ENCODE measurements at regions not wholly inside any gene's neighbourhood (a gene's known extent, or its start where the extent isn't known, plus 50 kb on each side); places are given as distances from the start of the nearest gene placed in this dataset.
"Not testable (repeated sequence)": the region's sequence is repeated elsewhere in the genome, so short reads cannot be mapped to it uniquely, and the experiment has no call there.

DNA sequence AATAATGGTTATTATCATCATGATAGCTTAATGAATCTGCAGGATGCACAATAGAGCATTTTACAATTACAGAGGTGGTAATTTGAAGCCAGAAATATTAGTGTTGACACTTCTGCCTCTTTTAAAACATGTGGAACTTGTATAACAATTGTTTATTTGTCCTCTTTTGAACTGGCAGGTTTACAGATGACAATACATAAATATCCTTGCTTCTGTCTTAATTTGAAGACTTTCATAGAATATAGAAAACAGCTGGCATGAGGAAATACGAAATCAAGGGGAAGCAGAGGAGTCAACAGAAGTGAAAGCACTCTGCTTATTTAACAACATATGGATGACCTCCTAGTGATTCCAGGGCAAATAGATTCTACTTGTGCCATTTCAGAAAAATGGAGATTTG lies 270.5 kb upstream of the SGO1 start:
- no peak for DNase-seq

DNA sequence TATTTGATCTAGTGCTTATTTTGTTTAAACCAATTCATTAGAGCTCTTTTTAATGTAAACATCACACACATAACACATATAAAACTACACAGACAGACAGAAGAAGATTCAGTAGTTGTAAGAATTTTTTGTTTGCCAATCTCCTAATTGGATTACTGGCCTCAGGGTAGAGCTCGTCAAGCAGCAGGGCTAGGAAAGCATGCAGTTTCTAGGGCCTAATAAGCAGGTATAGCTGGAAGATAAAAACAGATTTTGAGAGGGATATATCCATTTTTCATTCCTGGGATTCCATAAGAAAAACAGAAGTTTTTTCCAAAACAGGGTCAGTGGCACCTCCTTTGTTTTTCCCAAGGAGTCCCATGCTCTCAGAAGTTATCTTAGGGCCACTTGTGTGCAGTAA lies 265.2 kb upstream of the SGO1 start:
- DNase-seq = no peak

DNA sequence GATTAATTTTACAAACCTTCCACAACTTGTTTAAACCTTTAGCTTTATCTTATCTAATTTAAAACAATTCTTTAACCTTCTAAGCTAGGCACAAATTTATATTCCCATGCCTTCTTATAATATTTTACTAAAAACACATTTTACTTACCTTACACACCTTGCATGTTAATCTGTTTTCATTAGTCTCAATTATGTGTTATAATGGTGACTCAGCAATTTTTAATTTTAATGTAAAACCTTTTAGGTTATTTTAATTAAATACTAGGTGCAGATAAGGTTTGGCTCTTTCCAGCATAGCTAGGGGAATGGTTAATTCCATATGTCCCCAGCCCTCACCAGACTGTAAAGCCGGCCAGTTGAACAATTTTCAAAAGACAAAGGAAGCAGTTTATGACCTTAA lies 264.6 kb upstream of the SGO1 start:
- no peak for DNase-seq

DNA sequence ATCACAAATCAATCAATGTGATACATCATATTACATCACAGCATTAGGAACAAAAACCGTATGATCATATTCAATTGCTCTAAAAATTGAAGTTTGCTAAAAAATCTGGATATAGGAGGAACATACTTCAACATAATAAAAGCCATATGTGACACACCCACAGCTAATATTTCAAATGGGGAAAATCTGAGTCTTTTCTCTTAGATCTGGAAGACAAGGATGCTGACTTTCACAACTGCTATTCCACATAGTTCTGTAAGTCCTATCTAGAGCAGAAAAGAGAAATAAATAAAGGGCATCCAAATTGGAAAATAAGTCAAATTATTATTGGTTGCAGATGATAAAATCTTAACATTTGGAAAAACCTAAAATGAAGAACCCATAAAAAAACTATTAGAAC lies 256.8 kb upstream of the SGO1 start:
- DNase-seq = no peak

DNA sequence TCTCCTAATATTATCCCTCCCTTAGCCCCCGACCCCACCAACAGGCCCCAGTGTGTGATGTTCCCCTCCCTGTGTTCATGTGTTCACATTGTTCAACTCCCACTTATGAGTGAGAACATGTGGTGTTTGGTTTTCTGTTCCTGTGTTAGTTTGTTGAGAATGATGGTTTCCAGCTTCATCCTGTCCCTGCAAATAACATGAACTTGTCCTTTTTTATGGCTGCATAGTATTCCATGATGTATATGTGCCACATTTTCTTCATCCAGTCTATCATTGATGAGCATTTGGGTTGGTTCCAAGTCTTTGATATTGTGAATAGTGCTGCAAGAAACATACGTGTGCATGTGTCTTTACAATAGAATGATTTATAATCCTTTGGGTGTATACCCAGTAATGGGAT lies 241.3 kb upstream of the SGO1 start:
- DNase-seq = not testable (repeated sequence)

DNA sequence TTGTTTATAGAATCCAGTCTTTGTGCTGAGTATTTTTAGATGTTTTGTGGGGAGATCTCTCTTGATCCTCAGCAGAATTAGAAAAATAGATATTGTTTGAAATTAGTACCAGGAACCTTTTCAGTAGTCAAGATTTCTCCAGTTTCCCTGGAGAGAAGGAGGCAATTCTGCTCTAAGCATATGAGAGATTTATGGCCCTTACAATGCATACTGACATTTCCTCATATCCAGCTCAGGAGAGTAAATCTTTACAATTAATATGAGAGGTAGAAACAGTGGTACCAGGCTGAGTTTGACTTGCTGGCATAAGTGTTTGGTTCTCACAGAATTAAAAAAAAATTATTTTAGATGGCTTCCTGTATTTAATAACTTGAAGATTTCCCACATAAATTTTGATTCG lies 239.1 kb upstream of the SGO1 start:
- no peak for DNase-seq

DNA sequence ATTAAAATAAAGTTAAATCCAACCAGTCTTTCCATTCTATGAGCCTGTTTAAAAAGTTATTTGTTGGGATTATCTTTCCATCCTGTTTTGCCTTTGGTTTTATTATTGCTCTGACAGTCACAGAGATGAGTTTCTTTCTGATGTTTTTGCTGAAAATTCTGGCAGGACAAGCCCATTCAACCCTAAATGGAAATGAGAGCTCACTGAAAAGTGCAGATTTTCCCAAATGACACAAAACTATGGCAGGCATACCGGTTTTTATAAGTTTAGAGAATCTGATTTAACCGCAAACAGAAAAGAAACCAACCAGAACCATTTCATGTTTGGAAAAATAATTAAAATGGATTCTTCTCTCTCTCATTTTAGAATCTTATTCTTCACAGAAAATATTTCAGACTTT lies 238.1 kb upstream of the SGO1 start:
- DNase-seq = no peak

DNA sequence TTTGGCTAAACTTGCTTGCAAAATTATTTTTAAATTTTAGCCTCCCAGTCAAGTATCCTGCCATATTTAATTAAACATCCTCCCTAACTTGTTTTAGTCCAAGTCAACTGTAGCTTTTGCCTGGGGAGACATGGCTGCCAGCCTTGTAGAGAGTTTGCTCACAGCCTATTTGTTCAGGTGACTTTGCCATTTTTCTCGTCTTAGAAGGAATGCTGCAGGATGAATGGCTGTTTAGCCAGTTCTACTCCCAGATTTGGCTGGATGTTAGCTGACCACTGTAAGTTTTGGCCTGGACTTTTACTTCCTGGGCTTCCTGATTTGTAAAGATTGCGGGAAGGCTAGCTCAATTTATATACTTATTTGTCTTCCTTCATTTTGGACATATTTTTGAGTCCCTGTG lies 236.4 kb upstream of the SGO1 start:
- DNase-seq = no peak

DNA sequence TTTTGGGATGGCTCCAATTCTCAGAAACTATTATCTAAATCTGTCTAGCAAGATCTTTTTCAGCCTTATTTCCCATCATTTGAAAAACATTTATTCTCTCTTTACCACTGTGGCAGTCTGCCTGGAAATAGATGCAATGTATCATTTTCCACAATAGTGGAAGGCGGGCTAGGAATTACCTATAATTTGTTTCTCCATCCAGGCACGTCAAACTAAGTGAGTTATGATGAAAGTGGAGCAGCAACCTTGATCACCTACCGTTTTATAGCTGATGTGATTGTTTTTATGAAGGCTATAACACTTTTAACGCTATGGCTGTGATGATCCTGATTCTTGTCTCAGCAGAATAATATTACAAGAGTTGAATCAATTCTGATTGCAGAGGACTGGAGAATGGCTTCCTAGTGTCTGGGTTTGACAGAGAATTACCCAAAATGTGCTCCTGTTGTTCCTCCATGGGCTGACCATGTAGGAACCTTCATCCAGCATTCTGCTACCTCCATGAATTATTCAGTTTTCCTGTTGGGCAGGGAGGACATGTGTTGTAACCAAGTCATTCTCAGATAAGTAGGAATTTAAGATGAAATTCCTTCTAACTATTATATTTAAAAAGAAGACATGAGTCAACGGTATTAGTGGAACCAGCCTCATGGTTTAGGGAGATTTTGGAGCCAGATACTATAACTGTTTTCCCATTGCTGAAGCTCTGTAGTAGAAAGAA lies 231.5 kb upstream of the SGO1 start:
- DNase-seq = no peak

DNA sequence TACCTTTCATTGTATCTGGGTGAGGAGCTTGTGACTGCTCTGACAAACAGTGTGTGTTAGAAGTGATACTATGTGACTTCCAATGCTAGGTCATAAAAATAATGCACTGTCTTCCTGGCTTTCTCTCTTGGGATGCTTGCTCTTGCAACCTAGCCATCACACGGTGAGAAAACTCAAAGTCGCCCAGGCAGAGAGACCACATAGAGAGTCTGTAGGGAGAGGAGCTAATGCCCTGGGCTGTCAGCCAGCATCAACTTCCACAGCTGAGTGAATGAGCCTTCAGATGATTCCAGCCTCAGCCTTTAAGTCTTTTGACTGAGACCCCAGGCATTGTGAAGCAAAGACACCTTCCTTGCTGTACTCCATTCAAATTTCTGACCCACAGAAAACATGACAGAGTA lies 220.6 kb upstream of the SGO1 start:
- DNase-seq = no peak

DNA sequence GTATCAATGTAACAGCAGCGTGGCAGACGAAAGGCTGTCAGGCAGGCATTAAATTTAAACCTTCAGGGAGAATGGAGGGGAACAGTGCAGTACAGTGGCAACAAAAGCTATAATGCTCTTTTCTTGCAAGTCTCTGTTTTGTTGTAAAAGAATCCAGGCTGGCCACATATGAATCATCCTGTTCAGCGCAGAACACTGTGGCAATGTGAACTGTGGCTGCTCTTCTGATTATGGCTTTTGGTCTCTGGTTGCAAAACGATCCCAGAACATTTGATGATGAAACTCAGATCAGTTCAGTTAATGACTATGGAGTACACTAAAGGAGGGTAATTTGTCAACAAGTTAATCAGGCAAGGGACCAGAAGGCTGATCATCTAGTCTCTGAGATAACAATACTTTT lies 219.7 kb upstream of the SGO1 start:
- no peak for DNase-seq

DNA sequence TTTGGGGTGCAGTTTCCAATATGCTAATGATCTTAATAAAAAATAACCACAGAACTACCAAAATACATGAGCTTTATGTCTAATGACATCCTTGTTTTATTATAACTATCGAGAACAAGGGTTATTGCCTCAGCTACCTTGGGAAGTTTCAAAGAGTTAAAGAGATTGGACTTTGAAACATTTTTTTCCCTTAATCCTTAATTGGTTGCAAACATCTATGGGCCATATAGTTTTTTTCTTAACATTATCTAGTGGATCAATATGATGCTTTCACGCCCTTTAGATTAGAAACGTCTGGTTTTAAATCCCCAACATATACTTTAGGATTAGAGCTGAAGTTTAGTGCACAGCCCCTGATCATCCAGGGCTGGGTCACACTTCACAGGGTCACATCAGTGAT lies 219.2 kb upstream of the SGO1 start:
- no peak for DNase-seq

DNA sequence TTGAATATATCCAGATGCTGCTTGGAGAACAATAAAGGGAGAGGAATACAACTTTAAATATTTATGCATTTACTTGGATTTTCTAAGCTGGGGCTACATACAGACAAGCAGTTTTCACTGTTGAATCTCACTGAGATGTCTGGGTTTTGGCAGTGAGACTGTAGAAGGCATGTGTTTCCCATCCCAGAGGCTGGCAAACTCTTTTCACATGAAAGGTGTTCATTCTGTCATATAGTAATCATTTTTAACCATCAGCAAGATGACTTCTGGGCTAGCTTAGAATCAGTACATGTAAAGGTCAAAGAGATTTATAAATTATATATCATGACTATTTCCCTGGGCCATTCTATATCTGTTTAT lies 218.7 kb upstream of the SGO1 start:
- DNase-seq = no peak

DNA sequence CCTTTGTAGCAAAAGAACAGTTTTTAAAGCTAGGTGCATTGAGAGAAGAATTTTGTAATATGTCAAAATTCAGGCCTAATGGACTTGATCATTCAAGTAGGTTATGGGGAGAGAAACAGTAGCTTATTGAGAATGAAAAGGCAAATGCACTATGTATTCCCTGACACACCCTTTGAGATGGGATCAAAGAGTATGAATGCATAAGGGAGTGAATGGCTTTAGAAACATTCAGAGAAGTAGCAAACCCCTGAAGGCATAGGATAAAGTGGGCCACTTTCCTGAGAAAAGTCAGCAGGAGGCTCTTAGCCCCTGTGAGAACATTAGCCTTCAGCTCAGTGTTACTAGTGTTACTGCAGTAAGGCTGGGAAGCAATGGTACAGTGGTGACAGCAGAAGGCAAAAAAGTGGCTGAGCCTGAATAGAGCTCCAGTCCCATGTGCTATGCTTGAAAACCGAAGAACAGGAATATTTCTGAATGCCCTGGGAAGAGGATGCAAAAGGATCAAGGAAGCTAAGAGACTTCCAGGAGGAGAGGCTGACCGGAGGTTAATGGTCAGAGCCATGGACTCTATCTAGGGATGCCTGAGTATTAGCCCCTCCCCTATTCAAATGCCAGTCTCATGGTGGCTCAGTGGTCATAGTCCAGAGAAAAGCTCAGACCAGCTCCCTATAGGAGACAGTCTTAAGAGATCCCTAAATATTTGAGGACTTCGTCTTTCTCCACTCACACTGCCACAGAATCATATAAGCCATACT lies 218.2 kb upstream of the SGO1 start:
- DNase-seq = no peak

DNA sequence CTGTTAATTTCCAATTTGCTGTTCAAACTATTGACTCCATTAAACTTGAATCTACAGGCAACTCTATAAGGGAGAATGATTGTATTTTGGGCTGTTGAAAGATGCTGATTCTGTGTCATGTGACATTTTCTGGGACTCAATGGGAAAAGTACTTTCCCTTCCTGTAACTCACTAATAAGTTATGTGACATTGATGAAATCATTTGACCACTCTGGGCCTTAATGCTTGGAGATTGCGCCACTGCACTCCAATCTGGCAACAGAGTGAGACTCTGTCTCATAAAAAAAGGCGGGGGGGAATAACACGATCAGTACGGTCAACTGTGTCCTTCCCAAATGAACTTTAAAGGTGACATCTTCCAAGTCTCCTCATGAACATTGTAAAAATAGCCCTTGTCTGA lies 215.2 kb upstream of the SGO1 start:
- no peak for DNase-seq

DNA sequence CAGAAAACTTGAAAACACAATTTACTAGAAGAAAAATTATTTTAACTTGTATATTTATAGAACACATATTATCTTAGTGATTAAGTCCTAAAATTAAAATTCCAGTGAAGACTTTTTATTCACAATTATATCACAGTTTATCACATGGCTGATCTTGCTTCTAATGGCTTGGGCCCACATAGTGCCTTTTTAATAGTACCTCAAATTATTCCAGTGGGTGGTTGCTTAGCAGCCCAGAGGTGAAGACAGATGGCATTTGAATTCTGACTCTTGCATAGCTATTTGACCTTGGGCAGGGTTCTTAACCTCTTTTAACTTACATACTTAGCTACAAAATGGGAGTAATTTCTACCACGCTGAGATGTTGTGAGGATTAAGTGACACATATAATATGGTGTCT lies 214.7 kb upstream of the SGO1 start:
- DNase-seq = no peak

DNA sequence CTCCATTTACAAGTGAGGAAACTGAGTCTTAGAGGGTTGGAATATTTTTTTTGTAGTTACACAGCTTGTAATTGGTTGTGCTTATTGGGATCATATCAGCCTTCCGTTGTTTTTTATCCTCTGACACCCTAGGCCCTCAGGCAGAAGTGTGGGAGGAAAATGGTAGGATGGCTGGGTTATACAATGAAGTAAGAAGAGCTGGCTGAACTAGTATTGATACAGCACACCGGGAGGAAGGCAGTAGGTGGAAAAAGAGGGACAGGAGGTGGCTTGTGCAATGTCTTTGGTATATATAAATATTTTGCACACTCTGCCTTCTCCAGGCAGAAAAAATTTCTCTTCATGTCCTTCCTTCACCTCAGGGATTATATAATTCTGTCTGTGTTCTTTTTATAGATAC lies 214.3 kb upstream of the SGO1 start:
- no peak for DNase-seq

DNA sequence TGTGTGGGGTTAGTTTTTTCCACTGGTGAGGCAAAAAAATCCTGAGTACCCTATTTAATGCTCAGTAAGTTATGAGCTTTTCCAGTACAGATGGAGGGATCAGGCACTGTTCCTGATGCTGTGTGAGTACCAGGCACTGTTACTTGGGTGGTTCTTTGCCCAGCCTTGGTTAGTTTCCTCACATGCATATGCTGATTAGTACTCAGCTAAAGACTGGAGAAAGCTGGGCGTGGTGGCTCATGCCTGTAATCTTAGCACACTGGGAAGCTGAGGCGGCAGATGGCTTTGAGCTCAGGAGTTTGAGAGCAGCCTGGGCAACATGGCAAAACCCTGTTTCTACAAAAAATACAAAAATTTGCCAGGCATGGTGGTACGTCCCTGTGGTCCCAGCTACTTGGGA lies 210.3 kb upstream of the SGO1 start:
- no peak for DNase-seq

DNA sequence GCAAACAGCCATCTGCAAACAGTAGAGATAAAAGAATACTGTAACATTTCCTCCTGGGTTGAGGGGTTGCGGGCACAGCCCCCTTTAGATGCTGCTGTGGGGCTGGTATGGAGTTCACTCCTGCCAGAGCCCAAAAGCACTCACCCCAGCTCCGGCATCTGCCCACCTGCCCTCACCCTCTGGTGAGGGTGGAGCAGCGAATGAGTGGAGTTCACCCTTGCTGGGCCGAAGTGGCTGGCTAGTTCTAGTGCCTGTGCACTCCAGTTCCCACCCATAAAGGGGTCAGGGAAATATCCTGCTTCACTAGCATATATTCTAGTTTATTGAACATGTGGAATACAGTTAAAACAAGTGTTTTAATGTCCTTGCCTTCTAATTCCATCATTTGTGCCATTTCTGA lies 209.7 kb upstream of the SGO1 start:
- DNase-seq = no peak

DNA sequence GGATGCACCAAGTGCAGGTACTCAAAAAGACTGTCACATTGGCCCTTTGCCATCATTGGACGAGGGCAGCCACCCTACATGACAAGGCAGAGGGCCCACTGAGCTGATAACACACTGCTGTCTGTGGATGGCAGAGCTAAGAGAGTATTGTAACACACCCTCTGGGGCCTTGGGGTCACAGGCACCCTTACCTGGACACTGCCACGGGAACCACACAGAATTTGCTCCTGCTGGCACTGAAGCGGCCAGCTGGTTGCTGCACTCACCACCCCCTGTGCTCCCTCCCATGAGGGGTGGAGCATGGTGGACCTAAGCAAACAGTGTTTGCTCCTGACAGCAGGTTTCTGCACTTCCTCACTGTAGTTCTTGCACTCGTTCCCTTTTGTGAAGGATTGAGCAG lies 208.2 kb upstream of the SGO1 start:
- no peak for DNase-seq

DNA sequence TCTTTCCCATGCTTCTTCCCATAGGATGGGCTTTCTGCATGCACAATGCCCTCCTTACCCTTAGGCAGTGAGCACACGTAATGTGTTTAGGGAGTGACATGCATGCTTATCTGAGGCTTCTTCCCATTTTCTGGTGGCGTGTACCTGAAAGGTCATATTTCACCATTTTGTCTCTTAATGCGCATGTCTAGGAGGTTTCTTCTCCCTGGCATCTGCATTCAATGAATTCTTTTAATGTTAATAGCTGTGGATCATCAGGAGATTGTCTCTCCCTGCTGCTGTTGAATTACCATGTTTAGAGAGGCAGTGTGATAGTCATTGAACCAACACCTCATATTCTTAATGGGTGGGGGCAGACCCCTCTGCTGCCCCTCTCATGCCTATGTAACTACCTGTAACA lies 205.6 kb upstream of the SGO1 start:
- no peak for DNase-seq

DNA sequence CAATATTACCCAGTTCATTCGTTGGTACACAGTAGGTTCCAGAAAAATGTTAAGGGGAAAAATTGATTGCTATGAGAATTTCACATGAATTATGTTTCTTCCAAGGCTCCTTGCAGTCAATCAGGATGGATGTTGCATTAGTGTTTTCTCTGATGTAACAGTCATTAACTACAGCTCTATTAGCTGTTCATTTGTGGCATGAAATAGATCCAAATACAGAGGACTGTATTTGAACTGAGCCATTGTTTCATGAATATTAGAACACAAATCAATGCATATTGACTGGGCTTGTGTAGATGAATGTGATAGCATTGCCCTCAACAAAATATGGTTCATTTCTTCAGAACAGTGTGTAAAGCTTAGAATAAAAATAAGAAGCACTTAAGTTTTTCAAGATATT lies 203.0 kb upstream of the SGO1 start:
- DNase-seq = no peak

DNA sequence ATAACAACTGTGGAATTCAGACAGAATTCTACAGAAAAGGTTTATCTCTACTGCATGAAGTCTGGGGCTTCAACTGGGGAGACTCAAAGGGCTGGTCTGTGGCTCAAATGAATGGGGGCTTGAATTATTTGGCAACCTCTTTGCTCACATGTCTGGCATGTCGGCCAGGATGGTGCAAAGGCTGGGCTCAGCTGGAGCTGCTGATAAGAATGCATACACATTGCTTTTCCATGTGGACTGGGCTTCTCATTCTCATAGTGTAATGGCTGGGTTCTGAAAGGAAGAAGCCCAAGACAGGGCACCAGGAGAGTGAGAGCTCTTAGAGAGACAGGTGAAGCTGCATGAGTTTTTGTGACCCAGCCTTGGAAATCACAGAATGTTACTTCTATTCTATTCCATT lies 194.3 kb upstream of the SGO1 start:
- DNase-seq = no peak

DNA sequence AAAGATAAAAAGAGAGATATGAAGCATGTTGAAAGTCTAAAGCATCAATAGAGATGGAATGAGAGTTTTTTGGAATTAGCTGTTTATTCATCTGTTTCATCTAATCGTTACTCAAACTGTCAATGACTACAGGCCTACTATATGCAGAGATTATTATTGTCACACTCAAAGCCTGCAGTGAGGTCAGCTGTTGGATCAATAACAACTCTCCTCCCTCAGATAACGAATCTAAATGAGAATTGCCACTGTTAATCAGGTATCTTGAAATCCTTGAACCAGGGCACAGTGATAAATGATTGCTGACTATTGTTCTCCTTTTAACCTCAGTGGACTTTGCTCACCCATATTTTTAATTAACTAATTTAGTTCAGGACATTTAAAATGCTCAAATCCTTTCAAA lies 192.3 kb upstream of the SGO1 start:
- DNase-seq = no peak

DNA sequence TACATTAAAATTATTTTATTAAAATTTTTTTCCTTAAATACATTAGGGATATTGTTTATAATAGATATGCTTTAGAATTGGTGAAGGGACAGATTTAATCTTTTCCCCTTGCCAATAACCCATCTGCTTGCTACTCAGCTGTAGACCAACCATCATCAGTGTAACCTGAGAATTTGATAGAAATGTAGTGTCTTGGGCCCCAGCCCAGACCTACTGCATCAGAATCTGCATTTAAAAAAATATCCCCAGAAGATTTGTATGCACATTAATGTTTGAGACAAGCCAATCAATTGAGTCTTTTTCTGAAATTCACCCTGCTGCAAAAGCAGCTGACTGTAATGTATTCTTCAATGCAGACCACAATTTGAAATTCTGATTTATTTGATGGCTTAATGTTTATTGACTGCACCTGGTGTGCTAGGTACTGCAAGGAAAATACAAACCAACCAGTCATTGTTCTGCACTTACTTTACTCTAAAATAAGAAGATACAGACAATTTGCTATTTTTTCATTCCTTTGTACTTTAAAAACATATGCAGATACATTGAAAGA lies 190.7 kb upstream of the SGO1 start:
- DNase-seq = no peak

All from cerebellar nuclear complex (tissue), 1 donor.